ENCODE measurements at regions not wholly inside any gene's neighbourhood (a gene's known extent, or its start where the extent isn't known, plus 50 kb on each side); places are given as distances from the start of the nearest gene placed in this dataset.

GRCh38 chr10:78817804-78818203 lies 251.0 kb upstream of the ZMIZ1 start:
- no peak for TF ChIP-seq EP300 (IDR thresholded peaks at IDR 0.05; ENCODE audit: borderline replicate concordance)
- TF ChIP-seq RAD21 (IDR thresholded peaks at IDR 0.05; ENCODE audit: low read depth), result no peak
- no peak for TF ChIP-seq ZBTB7A (IDR thresholded peaks at IDR 0.05; ENCODE audit: low read depth)
- TF ChIP-seq NFIC (IDR thresholded peaks at IDR 0.05), result no peak
- TF ChIP-seq YY1 (IDR thresholded peaks at IDR 0.05; ENCODE audit: low read depth), result no peak
- no peak for TF ChIP-seq CREB1 (IDR thresholded peaks at IDR 0.05; ENCODE audit: low read depth)
- TF ChIP-seq MAX (IDR thresholded peaks at IDR 0.05), result no peak
- TF ChIP-seq TCF12 (IDR thresholded peaks at IDR 0.05; ENCODE audit: low read depth), result no peak
- no peak for TF ChIP-seq TEAD4 (IDR thresholded peaks at IDR 0.05)

All from Ishikawa (cell line).